K562 (cell line): ENCODE measurements at regions not wholly inside any gene's neighbourhood (a gene's known extent, or its start where the extent isn't known, plus 50 kb on each side); places are given as distances from the start of the nearest gene placed in this dataset.

Experiments used
- ATAC-seq: fragments of 200-7000 bp; cut with Tn5 transposase; 3 replicates; pipeline ENCODE4 v1.9.1; 2020; ENCODE audit warnings: moderate library complexity
- BruUV-seq: library from RNA; stranded (reverse); fragments of 400-500 nt; replicated peaks from 2 replicates; lab custom pipeline; 2021; lab: Mats Ljungman, UMichigan
- CTCF ChIA-PET: fragments of 300-600 bp; formaldehyde crosslinking; extraction: SDS; loops from one replicate; lab custom pipeline; 2021; ENCODE audit warnings: low intra/inter-chr PET ratio; lab: Yijun Ruan, JAX
- POLR2A ChIA-PET: fragments of 300-600, 350-650 bp; sonication (Branson Sonifier 250); formaldehyde crosslinking; extraction: SDS; loops from one replicate; lab custom pipeline; 2021; ENCODE audit warnings: antibody characterized with exemption, inconsistent platforms; lab: Yijun Ruan, JAX
- DNase-seq, 4 experiments: peaks; one replicate each; pipeline versions ENCODE4 v3.0.0 to v3.0.0-alpha.2; 2011 to 2018; ENCODE audit warnings: low spot score in 3 of 4, mixed read lengths in 3 of 4; ENCODE audit errors: extremely low read depth in 1 of 4
- FAIRE-seq: peaks from 2 replicates; lab custom pipeline; 2011; peaks lifted over from hg19 to GRCh38; lab: Jason Lieb, UNC
- H2AFZ ChIP-seq: 2 replicates; pipeline ENCODE4 v1.6.0; 2011; ENCODE audit warnings: low read depth, low read length, control low read depth, inconsistent platforms
- H3K27ac ChIP-seq: fragments of 200-600 bp; 3 replicates; pipeline ENCODE4 v1.8.0; 2011; ENCODE audit warnings: low read depth, mild to moderate bottlenecking, control low read depth, inconsistent platforms, low read length, moderate library complexity, mixed read lengths; ENCODE audit errors: extremely low read depth
- H3K27me3 ChIP-seq, 2 experiments: fragments of 300-600 bp in 1 of 2; 2 replicates in 1 of 2; 3 replicates in 1 of 2; pipeline versions ENCODE4 v1.6.0 to v1.8.0; 2011; ENCODE audit warnings: inconsistent platforms in 2 of 2, low read length in 2 of 2, mild to moderate bottlenecking in 1 of 2, mixed read lengths in 1 of 2, moderate library complexity in 1 of 2; ENCODE audit not compliant: control insufficient read depth in 2 of 2, insufficient read depth in 2 of 2
- H3K36me3 ChIP-seq: fragments of 300-600 bp; 3 replicates; pipeline ENCODE4 v1.8.0; 2011; ENCODE audit warnings: mild to moderate bottlenecking, low read length, inconsistent platforms; ENCODE audit not compliant: control insufficient read depth, insufficient read depth
- H3K4me1 ChIP-seq, 2 experiments: fragments of 200-600 bp in 1 of 2; replicated peaks in 1 of 2; 2 replicates in 1 of 2; 3 replicates in 1 of 2; pipeline versions ENCODE4 v1.5.1 to v1.8.0; 2011; ENCODE audit warnings: inconsistent platforms in 2 of 2, low read length in 2 of 2, mild to moderate bottlenecking in 1 of 2, mixed read lengths in 1 of 2, moderate library complexity in 1 of 2; ENCODE audit not compliant: control insufficient read depth in 2 of 2, insufficient read depth in 2 of 2
- H3K4me2 ChIP-seq: 2 replicates; pipeline ENCODE4 v1.6.1; 2011; ENCODE audit warnings: low read length, control low read depth, inconsistent platforms, mixed read lengths; ENCODE audit not compliant: insufficient read depth
- H3K4me3 ChIP-seq: fragments of 200-600 bp; sonication (generic), shearing (Covaris generic); 2 replicates; pipeline ENCODE4 v1.5.1; 2016; ENCODE audit warnings: control low read depth, inconsistent platforms
- H3K79me2 ChIP-seq: fragments of 200-600 bp; 3 replicates; pipeline ENCODE4 v1.8.0; 2011; ENCODE audit warnings: low read length, inconsistent platforms; ENCODE audit not compliant: control insufficient read depth, insufficient read depth
- H3K9ac ChIP-seq, 2 experiments: 2 replicates each; pipeline versions ENCODE4 v1.6.0 to v1.6.1; 2011; ENCODE audit warnings: low read depth in 2 of 2, low read length in 2 of 2, control low read depth in 1 of 2, inconsistent platforms in 1 of 2, mild to moderate bottlenecking in 1 of 2, mixed read lengths in 1 of 2; ENCODE audit not compliant: insufficient read depth in 1 of 2
- H3K9me1 ChIP-seq: one replicate; pipeline ENCODE4 v1.6.0; 2011; ENCODE audit warnings: inconsistent platforms, mild to moderate bottlenecking, low read length, moderate library complexity; ENCODE audit not compliant: control insufficient read depth, insufficient read depth
- H3K9me3 ChIP-seq: replicated peaks from 2 replicates; pipeline ENCODE4 v1.5.1; 2011; ENCODE audit warnings: low read depth, low read length, inconsistent platforms; ENCODE audit not compliant: control insufficient read depth, insufficient read depth
- H4K20me1 ChIP-seq: replicated peaks from 2 replicates; pipeline ENCODE4 v1.6.1; 2011; ENCODE audit warnings: low read length, inconsistent platforms, mixed read lengths; ENCODE audit not compliant: control insufficient read depth, insufficient read depth
- CEBPG ChIP-seq, 3 experiments: fragments of 200-800 bp in 1 of 3; sonication (Bioruptor generic) in 1 of 3; sonication (generic) in 1 of 3; formaldehyde crosslinking in 1 of 3; IDR thresholded peaks in 2 of 3; conservative IDR thresholded peaks in 1 of 3; 2 replicates each; pipeline versions ENCODE4 v1.6.1 to v1.8.0; 2016 to 2022; ENCODE audit warnings: missing compliant biosample characterization in 2 of 3, missing genetic modification characterization in 2 of 3, mild to moderate bottlenecking in 1 of 3, missing genetic modification reagents in 1 of 3
- DNMT1 ChIP-seq: fragments of 450-650 bp; IDR thresholded peaks from 2 replicates; pipeline ENCODE4 v1.6.1; 2016; ENCODE audit warnings: antibody characterized with exemption, mild to moderate bottlenecking
- ESRRA ChIP-seq: fragments of 450-650 bp; IDR thresholded peaks from 2 replicates; pipeline ENCODE4 v1.6.1; 2014; ENCODE audit warnings: low read depth, mild to moderate bottlenecking, moderate library complexity, borderline replicate concordance
- HDAC8 ChIP-seq: fragments of 450-650 bp; IDR thresholded peaks from 2 replicates; pipeline ENCODE4 v1.6.1; 2016; ENCODE audit warnings: mild to moderate bottlenecking, missing genetic modification characterization, moderate library complexity, missing compliant biosample characterization
- MIER1 ChIP-seq: fragments of 450-650 bp; IDR thresholded peaks from 2 replicates; pipeline ENCODE4 v1.6.1; 2016; ENCODE audit warnings: antibody characterized with exemption, mild to moderate bottlenecking, low read depth
- RFX5 ChIP-seq: IDR thresholded peaks from 2 replicates; pipeline ENCODE4 v1.6.1; 2011; ENCODE audit warnings: low read depth, mild to moderate bottlenecking, improper control_type of control experiment, low read length
- SREBF1 ChIP-seq: fragments of 150-350 bp; IDR thresholded peaks from 2 replicates; pipeline ENCODE4 v1.6.1; 2014; ENCODE audit warnings: antibody characterized with exemption, low read depth, low read length, borderline replicate concordance
- TSC22D4 ChIP-seq: fragments of 450-650 bp; IDR thresholded peaks from 2 replicates; pipeline ENCODE4 v1.6.1; 2016; ENCODE audit warnings: missing genetic modification characterization, missing biosample characterization, control low read depth
- ZNF165 ChIP-seq: fragments of 250-450 bp; sonication (Bioruptor Pico); IDR thresholded peaks from 2 replicates; pipeline ENCODE4 v1.4.0; 2020; ENCODE audit warnings: borderline replicate concordance
- ZNF707 ChIP-seq: fragments of 250-450 bp; sonication (Bioruptor Pico); conservative IDR thresholded peaks from 2 replicates; pipeline ENCODE4 v1.8.0; 2022; ENCODE audit warnings: inconsistent platforms, mild to moderate bottlenecking, moderate library complexity
- ZNF75A ChIP-seq: fragments of 450-650 bp; formaldehyde crosslinking; IDR thresholded peaks from 2 replicates; pipeline ENCODE4 v1.4.0; 2020; ENCODE audit warnings: mild to moderate bottlenecking
- WGBS: fragments of 100-300 bp; shearing (Covaris generic); methylation state at CpG from one replicate; pipeline ENCODE4 v1.1.6; 2016; ENCODE audit warnings: low coverage, mixed read lengths; ENCODE audit not compliant: insufficient coverage; ENCODE audit errors: missing lambda C conversion rate; 5-methylcytosine and 5-hydroxymethylcytosine counted together
- in situ Hi-C: fragments of 300-500 bp; cut with MboI; formaldehyde crosslinking; loops from 4 replicates; pipeline ENCODE4 v1.15.0; 2018; ENCODE audit warnings: inconsistent platforms, mixed read lengths
- intact Hi-C: fragments of 100-400 bp; cut with micrococcal nuclease; formaldehyde crosslinking; loops from 2 replicates; pipeline ENCODE4 v1.14.2; 2022
- TF ChIP-seq, protein P1 (sequence below): fragments of 250-450 bp; sonication (Bioruptor Pico); IDR thresholded peaks from 2 replicates; pipeline ENCODE4 v1.5.0; 2021; ENCODE audit warnings: mild to moderate bottlenecking, moderate library complexity

GRCh38 chr7:17534348-17534747 lies 235.9 kb downstream of the AHR start:
- BruUV-seq, result no TSS peak
- H3K36me3 ChIP-seq, result no peaks in the 10 kb centered on the region
- DNase-seq (no peak), ATAC-seq (no peak), FAIRE-seq (no peak)
- no peaks in the 10 kb centered on the region for H3K9me1 ChIP-seq
- no peaks in the 10 kb centered on the region for H3K9me3 ChIP-seq
- no peaks in the 10 kb centered on the region for H3K27me3 ChIP-seq
- 4% methylated on average over 3 of the region's 3 CpGs for WGBS
- no peak overlapping the region for H2AFZ ChIP-seq
- no peak overlapping the region for H3K4me3 ChIP-seq
- CTCF ChIA-PET, result no interaction called here
- in situ Hi-C loops, result no loop called here
- intact Hi-C loops, result no loop called here
- H3K27ac ChIP-seq, result no peak overlapping the region
- no peaks in the 10 kb centered on the region for H3K79me2 ChIP-seq
- POLR2A ChIA-PET, result no interaction called here
- TF ChIP-seq ZNF707 (CRISPR knock-in tag) (no peak), TSC22D4 (tag) (no peak), CEBPG (CRISPR knock-in tag; IDR thresholded peaks at IDR 0.05) (no peak), CEBPG (tag; conservative IDR thresholded peaks at IDR 0.05 in 1 of 2, IDR thresholded peaks at IDR 0.05 in 1 of 2) (peak; percentile 28 to 50; a peak in 1 of 4 replicates), MIER1 (no peak)
- H3K4me2 ChIP-seq, result no peak overlapping the region
- no peaks in the 10 kb centered on the region for H3K4me1 ChIP-seq
- H3K9ac ChIP-seq, result no peak overlapping the region
- no peaks in the 10 kb centered on the region for H4K20me1 ChIP-seq

DNA sequence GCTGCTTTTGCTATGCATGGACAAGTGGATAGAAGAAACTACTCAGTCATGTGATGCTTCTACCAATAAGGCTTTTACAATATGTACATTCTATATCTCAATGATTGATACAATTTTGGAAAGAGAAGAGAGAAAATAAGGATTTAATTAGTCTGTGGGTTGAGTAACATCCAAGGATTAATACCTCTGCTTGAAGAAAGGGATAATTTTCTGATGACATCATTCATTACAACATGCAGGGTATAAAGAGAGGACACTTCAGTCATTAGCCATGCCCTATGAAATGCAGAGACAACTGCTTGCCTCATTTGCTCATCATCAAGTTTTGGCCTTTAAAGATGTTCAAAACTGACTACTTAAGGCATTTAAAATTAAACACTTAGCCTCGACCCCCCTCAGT lies 237.3 kb downstream of the AHR start:
- no peaks in the 10 kb centered on the region for H3K79me2 ChIP-seq
- CTCF ChIA-PET, result no interaction called here
- H3K9me3 ChIP-seq, result no peaks in the 10 kb centered on the region
- no TSS peak for BruUV-seq
- WGBS, result 0% methylated on average over 1 of the region's 1 CpG
- no peak for FAIRE-seq
- in situ Hi-C loops (no loop called here), intact Hi-C loops (no loop called here)
- H3K36me3 ChIP-seq, result no peaks in the 10 kb centered on the region
- no peaks in the 10 kb centered on the region for H4K20me1 ChIP-seq
- no peak overlapping the region for H3K27ac ChIP-seq
- POLR2A ChIA-PET, result no interaction called here
- no peaks in the 10 kb centered on the region for H3K4me1 ChIP-seq
- H3K9ac ChIP-seq, result no peak overlapping the region
- no peak overlapping the region for H3K4me2 ChIP-seq
- H3K9me1 ChIP-seq, result no peaks in the 10 kb centered on the region
- ATAC-seq, result no peak
- no peaks in the 10 kb centered on the region for H3K27me3 ChIP-seq
- no peak overlapping the region for H3K4me3 ChIP-seq
- no peak overlapping the region for H2AFZ ChIP-seq
- DNase-seq, result no peak
- TF ChIP-seq RFX5, result no peak
- no peak for TF ChIP-seq SREBF1
- TF ChIP-seq ZNF165 (CRISPR knock-in tag), result no peak
- no peak for TF ChIP-seq ESRRA
- TF ChIP-seq ZNF75A (CRISPR knock-in tag), result no peak
- TF ChIP-seq, protein P1, sequence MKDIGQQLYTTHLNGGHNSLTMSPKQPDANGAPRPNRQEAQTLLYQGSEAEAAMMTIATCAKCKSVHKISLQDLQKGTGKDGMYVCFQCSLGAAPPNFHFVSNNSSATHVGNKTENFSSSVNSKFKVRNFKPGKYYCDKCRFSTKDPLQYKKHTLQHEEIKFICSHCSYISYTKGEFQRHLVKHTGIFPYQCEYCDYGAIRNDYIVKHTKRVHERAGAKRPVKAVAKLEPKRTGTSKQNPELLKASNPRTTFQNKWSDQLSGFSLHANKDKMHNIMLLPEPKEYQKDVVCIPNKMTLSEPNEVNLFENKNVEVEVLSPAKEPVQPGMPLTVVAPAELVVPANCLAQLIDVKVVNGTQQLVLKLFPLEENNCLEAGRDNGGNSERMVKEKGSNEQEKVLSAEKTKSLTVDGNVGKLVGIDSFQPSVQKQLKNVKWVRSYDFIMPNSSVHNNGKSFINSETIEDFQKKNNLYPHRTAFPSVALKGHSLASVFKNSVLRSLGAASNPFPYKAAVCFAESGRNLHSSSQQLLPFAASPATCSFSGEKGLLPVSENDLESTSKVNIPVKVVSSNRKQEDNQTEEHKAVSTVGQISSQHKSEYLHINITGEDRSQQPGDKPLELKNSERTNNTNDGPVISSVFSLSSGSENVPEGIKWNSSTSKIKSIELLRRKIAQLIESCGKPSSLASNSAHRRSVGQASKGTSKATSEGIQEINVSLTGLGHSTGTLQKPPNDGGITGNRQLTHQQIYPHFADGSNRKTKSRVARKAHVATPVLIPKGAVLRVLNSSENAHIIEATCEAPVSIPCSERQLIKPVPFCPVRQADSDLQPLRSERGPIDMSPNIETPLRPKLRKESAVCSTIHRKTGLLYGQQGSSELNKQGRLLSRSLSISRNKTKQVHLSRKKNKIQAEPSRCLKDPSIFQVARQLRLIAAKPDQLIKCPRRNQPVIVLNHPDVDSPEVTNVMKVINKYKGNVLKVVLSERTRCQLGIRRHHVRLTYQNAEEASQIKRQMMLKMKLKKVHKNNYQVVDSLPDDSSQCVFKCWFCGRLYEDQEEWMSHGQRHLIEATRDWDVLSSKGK (CRISPR knock-in tag), result no peak
- no peak for TF ChIP-seq DNMT1
- no peak for TF ChIP-seq HDAC8 (tag)
